Activated CD8-positive, alpha-beta memory T cell treated with anti-CD3 and anti-CD28 coated beads, Interleukin-2, amount 50 U/mL, for 1 hour (primary cell): ENCODE measurements at regions not wholly inside any gene's neighbourhood (a gene's known extent, or its start where the extent isn't known, plus 50 kb on each side); places are given as distances from the start of the nearest gene placed in this dataset.

Source experiments
- DNase-seq: peaks from one replicate; pipeline ENCODE4 v3.0.0-alpha.2; 2020; ENCODE audit errors: extremely low read depth

- DNase-seq: no peak
Observed at GRCh38 chr6:145475794-145476396, 259.4 kb downstream of the EPM2A start.

GRCh38 chr6:145480024-145480423, 255.3 kb downstream of the EPM2A start:
- no peak for DNase-seq

GRCh38 chr6:145483191-145483996, 251.9 kb downstream of the EPM2A start:
- no peak for DNase-seq

GRCh38 chr6:145485288-145485687, 250.0 kb downstream of the EPM2A start:
- DNase-seq: no peak

- DNase-seq: no peak
Observed at GRCh38 chr6:145486306-145486705, 249.0 kb downstream of the EPM2A start.

- no peak for DNase-seq
Observed at GRCh38 chr6:145489583-145489982, 245.7 kb downstream of the EPM2A start.

GRCh38 chr6:145490068-145490467, 245.3 kb downstream of the EPM2A start:
- DNase-seq: no peak

- no peak for DNase-seq
Observed at GRCh38 chr6:145491126-145491525, 244.2 kb downstream of the EPM2A start.

- no peak for DNase-seq
Observed at GRCh38 chr6:145497006-145497405, 238.3 kb downstream of the EPM2A start.

GRCh38 chr6:145498425-145498824, 236.9 kb downstream of the EPM2A start:
- DNase-seq: no peak

GRCh38 chr6:145502416-145502815, 232.9 kb downstream of the EPM2A start:
- no peak for DNase-seq

- DNase-seq: no peak
Observed at GRCh38 chr6:145506136-145506535, 229.2 kb downstream of the EPM2A start.

- no peak for DNase-seq
Observed at GRCh38 chr6:145506565-145506964, 228.8 kb downstream of the EPM2A start.

- DNase-seq: no peak
Observed at GRCh38 chr6:145507239-145507638, 228.1 kb downstream of the EPM2A start.

GRCh38 chr6:145508107-145508506, 227.2 kb downstream of the EPM2A start:
- no peak for DNase-seq

GRCh38 chr6:145517492-145517891, 217.8 kb downstream of the EPM2A start:
- no peak for DNase-seq

- DNase-seq: no peak
Observed at GRCh38 chr6:145525038-145525437, 210.3 kb downstream of the EPM2A start.

GRCh38 chr6:145529582-145529981, 205.7 kb downstream of the EPM2A start:
- DNase-seq: no peak

- no peak for DNase-seq
Observed at GRCh38 chr6:145530454-145530853, 204.9 kb downstream of the EPM2A start.

GRCh38 chr6:145531032-145531431, 204.3 kb downstream of the EPM2A start:
- DNase-seq: no peak

- DNase-seq: no peak
Observed at GRCh38 chr6:145531822-145532221, 203.5 kb downstream of the EPM2A start.

- no peak for DNase-seq
Observed at GRCh38 chr6:145532361-145532760, 203.0 kb downstream of the EPM2A start.

- DNase-seq: no peak
Observed at GRCh38 chr6:145534989-145535388, 200.3 kb downstream of the EPM2A start.

- no peak for DNase-seq
Observed at GRCh38 chr6:145538989-145539388, 196.3 kb downstream of the EPM2A start.
